ENCODE measurements at regions not wholly inside any gene's neighbourhood (a gene's known extent, or its start where the extent isn't known, plus 50 kb on each side); places are given as distances from the start of the nearest gene placed in this dataset.
"Not testable (repeated sequence)": the region's sequence is repeated elsewhere in the genome, so short reads cannot be mapped to it uniquely, and the experiment has no call there.

- H3K4me1 ChIP-seq (ENCODE audit: control extremely low read depth in 1 of 4, control insufficient read depth in 4 of 4, insufficient read depth in 4 of 4, low read length in 3 of 4); H3K9me3 ChIP-seq (ENCODE audit: control extremely low read depth in 1 of 5, control insufficient read depth in 4 of 5, insufficient read depth in 2 of 5, low read depth in 1 of 5, low read length in 4 of 5); H3K36me3 ChIP-seq (ENCODE audit: control insufficient read depth in 4 of 4, insufficient read depth in 4 of 4, low read length in 3 of 4); DNase-seq; H3K4me3 ChIP-seq (ENCODE audit: control insufficient read depth in 1 of 7, extremely low read depth in 1 of 7, insufficient read depth in 4 of 7, low read depth in 2 of 7, low read length in 6 of 7); H3K27ac ChIP-seq (ENCODE audit: insufficient read depth in 1 of 2, low read depth in 1 of 2, low read length in 2 of 2, poor library complexity in 1 of 2, severe bottlenecking in 2 of 2); CTCF ChIA-PET; POLR2A ChIA-PET; H3K27me3 ChIP-seq (replicated peaks in 2 of 5; ENCODE audit: control insufficient read depth in 4 of 5, insufficient read depth in 5 of 5, low read length in 4 of 5): not testable (repeated sequence)
- 89% methylated on average over 8 of the region's 12 CpGs for WGBS (ENCODE audit: insufficient coverage)
Observed at GRCh38 chr7:4533339-4533738, 148.8 kb upstream of the FOXK1 start.

- DNase-seq: peak in 1 of 3 donors; percentile 1
- H3K27me3 ChIP-seq (replicated peaks in 2 of 5; ENCODE audit: control insufficient read depth in 4 of 5, insufficient read depth in 5 of 5, low read length in 4 of 5): no peaks in the 10 kb centered on the region
- no peak overlapping the region for H3K4me3 ChIP-seq (ENCODE audit: control insufficient read depth in 1 of 7, extremely low read depth in 1 of 7, insufficient read depth in 4 of 7, low read depth in 2 of 7, low read length in 6 of 7)
- ChIA-PET POLR2A (no interaction called here), CTCF (no interaction called here)
- peaks cover 0 to 29% (median 3%) of the 10 kb centered on the region in 5 experiments for H3K9me3 ChIP-seq (ENCODE audit: control extremely low read depth in 1 of 5, control insufficient read depth in 4 of 5, insufficient read depth in 2 of 5, low read depth in 1 of 5, low read length in 4 of 5)
- no peaks in the 10 kb centered on the region for H3K4me1 ChIP-seq (ENCODE audit: control extremely low read depth in 1 of 4, control insufficient read depth in 4 of 4, insufficient read depth in 4 of 4, low read length in 3 of 4)
- no peak overlapping the region for H3K27ac ChIP-seq (ENCODE audit: insufficient read depth in 1 of 2, low read depth in 1 of 2, low read length in 2 of 2, poor library complexity in 1 of 2, severe bottlenecking in 2 of 2)
- no peaks in the 10 kb centered on the region for H3K36me3 ChIP-seq (ENCODE audit: control insufficient read depth in 4 of 4, insufficient read depth in 4 of 4, low read length in 3 of 4)
- 100% methylated on average over 1 of the region's 1 CpG for WGBS (ENCODE audit: insufficient coverage)
Observed at GRCh38 chr7:4549681-4550080, 132.4 kb upstream of the FOXK1 start.

GRCh38 chr7:4550117-4550516, 132.0 kb upstream of the FOXK1 start:
- ChIA-PET POLR2A (no interaction called here), CTCF (no interaction called here)
- WGBS (ENCODE audit: insufficient coverage): 60% methylated on average over 1 of the region's 1 CpG

GRCh38 chr7:4552985-4553384, 129.1 kb upstream of the FOXK1 start:
- no peaks in the 10 kb centered on the region for H3K4me1 ChIP-seq (ENCODE audit: control extremely low read depth in 1 of 4, control insufficient read depth in 4 of 4, insufficient read depth in 4 of 4, low read length in 3 of 4)
- H3K27me3 ChIP-seq (replicated peaks in 2 of 5; ENCODE audit: control insufficient read depth in 4 of 5, insufficient read depth in 5 of 5, low read length in 4 of 5): peaks cover 0 to 2% (median 0%) of the 10 kb centered on the region in 5 experiments
- no CpG with 5 or more reads among the region's 1 CpG for WGBS (ENCODE audit: insufficient coverage)
- DNase-seq: no peak
- CTCF ChIA-PET: no interaction called here
- H3K36me3 ChIP-seq (ENCODE audit: control insufficient read depth in 4 of 4, insufficient read depth in 4 of 4, low read length in 3 of 4): no peaks in the 10 kb centered on the region
- POLR2A ChIA-PET: no interaction called here
- peaks cover 0 to 32% (median 3%) of the 10 kb centered on the region in 5 experiments for H3K9me3 ChIP-seq (ENCODE audit: control extremely low read depth in 1 of 5, control insufficient read depth in 4 of 5, insufficient read depth in 2 of 5, low read depth in 1 of 5, low read length in 4 of 5)
- no peak overlapping the region for H3K27ac ChIP-seq (ENCODE audit: insufficient read depth in 1 of 2, low read depth in 1 of 2, low read length in 2 of 2, poor library complexity in 1 of 2, severe bottlenecking in 2 of 2)
- H3K4me3 ChIP-seq (ENCODE audit: control insufficient read depth in 1 of 7, extremely low read depth in 1 of 7, insufficient read depth in 4 of 7, low read depth in 2 of 7, low read length in 6 of 7): no peak overlapping the region

More at GRCh38 chr7:4550117-4550516, 132.0 kb upstream of the FOXK1 start:
- peaks cover 0 to 32% (median 3%) of the 10 kb centered on the region in 5 experiments for H3K9me3 ChIP-seq (ENCODE audit: control extremely low read depth in 1 of 5, control insufficient read depth in 4 of 5, insufficient read depth in 2 of 5, low read depth in 1 of 5, low read length in 4 of 5)
- no peak overlapping the region for H3K4me3 ChIP-seq (ENCODE audit: control insufficient read depth in 1 of 7, extremely low read depth in 1 of 7, insufficient read depth in 4 of 7, low read depth in 2 of 7, low read length in 6 of 7)
- DNase-seq: no peak
- H3K4me1 ChIP-seq (ENCODE audit: control extremely low read depth in 1 of 4, control insufficient read depth in 4 of 4, insufficient read depth in 4 of 4, low read length in 3 of 4): no peaks in the 10 kb centered on the region
- H3K36me3 ChIP-seq (ENCODE audit: control insufficient read depth in 4 of 4, insufficient read depth in 4 of 4, low read length in 3 of 4): no peaks in the 10 kb centered on the region
- H3K27ac ChIP-seq (ENCODE audit: insufficient read depth in 1 of 2, low read depth in 1 of 2, low read length in 2 of 2, poor library complexity in 1 of 2, severe bottlenecking in 2 of 2): no peak overlapping the region
- H3K27me3 ChIP-seq (replicated peaks in 2 of 5; ENCODE audit: control insufficient read depth in 4 of 5, insufficient read depth in 5 of 5, low read length in 4 of 5): no peaks in the 10 kb centered on the region

GRCh38 chr7:4556868-4557793, 125.0 kb upstream of the FOXK1 start:
- WGBS (ENCODE audit: insufficient coverage): 78% methylated on average over 10 of the region's 18 CpGs
- H3K9me3 ChIP-seq (ENCODE audit: control extremely low read depth in 1 of 5, control insufficient read depth in 4 of 5, insufficient read depth in 2 of 5, low read depth in 1 of 5, low read length in 4 of 5): peaks cover 0 to 21% (median 3%) of the 10 kb centered on the region in 5 experiments
- no peak overlapping the region for H3K27ac ChIP-seq (ENCODE audit: insufficient read depth in 1 of 2, low read depth in 1 of 2, low read length in 2 of 2, poor library complexity in 1 of 2, severe bottlenecking in 2 of 2)
- H3K27me3 ChIP-seq (replicated peaks in 2 of 5; ENCODE audit: control insufficient read depth in 4 of 5, insufficient read depth in 5 of 5, low read length in 4 of 5): peaks cover 0 to 7% (median 2%) of the 10 kb centered on the region in 5 experiments
- ChIA-PET CTCF (interaction anchor here (0.6 kb wide), 1 partner anchor 1220 kb away, joined by 3 read pairs; no protein-coding TSS in a partner anchor), POLR2A (no interaction called here)
- no peak overlapping the region for H3K4me3 ChIP-seq (ENCODE audit: control insufficient read depth in 1 of 7, extremely low read depth in 1 of 7, insufficient read depth in 4 of 7, low read depth in 2 of 7, low read length in 6 of 7)
- no peaks in the 10 kb centered on the region for H3K4me1 ChIP-seq (ENCODE audit: control extremely low read depth in 1 of 4, control insufficient read depth in 4 of 4, insufficient read depth in 4 of 4, low read length in 3 of 4)
- no peaks in the 10 kb centered on the region for H3K36me3 ChIP-seq (ENCODE audit: control insufficient read depth in 4 of 4, insufficient read depth in 4 of 4, low read length in 3 of 4)
- DNase-seq: no peak

GRCh38 chr7:4561795-4562194, 120.3 kb upstream of the FOXK1 start:
- POLR2A ChIA-PET: no interaction called here
- CTCF ChIA-PET: no interaction called here
- H3K9me3 ChIP-seq (ENCODE audit: control extremely low read depth in 1 of 5, control insufficient read depth in 4 of 5, insufficient read depth in 2 of 5, low read depth in 1 of 5, low read length in 4 of 5): peaks cover 0 to 12% (median 3%) of the 10 kb centered on the region in 5 experiments
- DNase-seq: no peak
- H3K36me3 ChIP-seq (ENCODE audit: control insufficient read depth in 4 of 4, insufficient read depth in 4 of 4, low read length in 3 of 4): no peaks in the 10 kb centered on the region
- peaks cover 0 to 10% (median 2%) of the 10 kb centered on the region in 5 experiments for H3K27me3 ChIP-seq (replicated peaks in 2 of 5; ENCODE audit: control insufficient read depth in 4 of 5, insufficient read depth in 5 of 5, low read length in 4 of 5)
- H3K4me1 ChIP-seq (ENCODE audit: control extremely low read depth in 1 of 4, control insufficient read depth in 4 of 4, insufficient read depth in 4 of 4, low read length in 3 of 4): no peaks in the 10 kb centered on the region
- no peak overlapping the region for H3K27ac ChIP-seq (ENCODE audit: insufficient read depth in 1 of 2, low read depth in 1 of 2, low read length in 2 of 2, poor library complexity in 1 of 2, severe bottlenecking in 2 of 2)
- no peak overlapping the region for H3K4me3 ChIP-seq (ENCODE audit: control insufficient read depth in 1 of 7, extremely low read depth in 1 of 7, insufficient read depth in 4 of 7, low read depth in 2 of 7, low read length in 6 of 7)
- 58% methylated on average over 2 of the region's 3 CpGs for WGBS (ENCODE audit: insufficient coverage)

- CTCF ChIA-PET: no interaction called here
- no peak for DNase-seq
- Histone ChIP-seq H3K27ac (ENCODE audit: insufficient read depth in 1 of 2, low read depth in 1 of 2, low read length in 2 of 2, poor library complexity in 1 of 2, severe bottlenecking in 2 of 2) (no peak overlapping the region), H3K4me3 (ENCODE audit: control insufficient read depth in 1 of 7, extremely low read depth in 1 of 7, insufficient read depth in 4 of 7, low read depth in 2 of 7, low read length in 6 of 7) (no peak overlapping the region), H3K9me3 (ENCODE audit: control extremely low read depth in 1 of 5, control insufficient read depth in 4 of 5, insufficient read depth in 2 of 5, low read depth in 1 of 5, low read length in 4 of 5) (peaks cover 0 to 15% (median 5%) of the 10 kb centered on the region in 5 experiments), H3K27me3 (replicated peaks in 2 of 5; ENCODE audit: control insufficient read depth in 4 of 5, insufficient read depth in 5 of 5, low read length in 4 of 5) (peaks cover 0 to 5% (median 0%) of the 10 kb centered on the region in 5 experiments), H3K36me3 (ENCODE audit: control insufficient read depth in 4 of 4, insufficient read depth in 4 of 4, low read length in 3 of 4) (no peaks in the 10 kb centered on the region), H3K4me1 (ENCODE audit: control extremely low read depth in 1 of 4, control insufficient read depth in 4 of 4, insufficient read depth in 4 of 4, low read length in 3 of 4) (no peaks in the 10 kb centered on the region)
- POLR2A ChIA-PET: no interaction called here
- WGBS (ENCODE audit: insufficient coverage): 100% methylated on average over 2 of the region's 2 CpGs
Observed at GRCh38 chr7:4566714-4567113, 115.4 kb upstream of the FOXK1 start.

Measured in common myeloid progenitor, CD34-positive (primary cell).